ENCODE measurements at regions not wholly inside any gene's neighbourhood (a gene's known extent, or its start where the extent isn't known, plus 50 kb on each side); places are given as distances from the start of the nearest gene placed in this dataset.

DNA sequence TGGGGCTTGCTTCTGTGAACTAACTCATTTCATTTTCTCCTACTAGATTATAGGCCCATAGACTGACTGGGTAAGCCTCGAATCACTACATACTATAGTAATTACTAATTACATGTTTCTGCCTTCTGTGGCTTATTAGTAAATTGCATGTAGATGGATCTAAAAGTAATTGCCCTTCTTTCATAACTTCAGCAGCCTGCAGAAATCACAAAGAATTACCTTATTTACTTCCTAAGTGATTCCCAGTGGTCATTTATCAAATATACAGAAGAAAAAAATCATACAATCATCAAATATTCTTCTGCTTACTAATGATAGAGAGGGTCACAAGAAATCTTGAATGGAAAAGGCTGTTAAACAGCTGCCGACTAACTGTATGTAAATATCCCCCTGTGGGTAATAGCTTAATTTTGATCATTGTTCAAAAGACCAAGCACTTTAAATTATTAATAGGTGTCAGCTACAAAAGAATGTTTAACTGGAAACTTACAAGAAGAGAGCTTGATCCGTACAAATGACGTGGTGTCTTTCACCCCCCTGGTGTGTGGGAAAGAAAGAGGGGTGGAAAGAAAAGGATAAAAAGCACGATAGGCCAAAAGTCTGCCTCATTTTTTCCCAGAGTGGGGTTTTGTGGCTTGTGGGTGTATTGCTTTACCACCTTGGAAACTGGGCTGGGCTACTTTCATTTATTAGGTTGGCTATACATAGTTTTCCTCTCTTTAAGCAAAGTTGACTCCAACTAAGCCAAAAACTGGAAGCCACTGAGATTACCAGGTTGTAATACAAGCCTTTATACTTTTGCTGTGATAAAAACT, 361.8 kb upstream of the ZMIZ1 start:
- no peaks in the 10 kb centered on the region for H3K9me3 ChIP-seq (ENCODE audit: control insufficient read depth, insufficient read depth, low read length)
- peaks cover 15% of the 10 kb centered on the region for H3K27me3 ChIP-seq (ENCODE audit: control insufficient read depth, insufficient read depth, low read length)
- CTCF ChIA-PET = no interaction called here
- H3K4me3 ChIP-seq (ENCODE audit: low read depth, low read length) = no peak overlapping the region
- POLR2A ChIA-PET = interaction anchor here (0.6 kb wide), 1 partner anchor 11 kb away, joined by 3 read pairs; no protein-coding TSS in a partner anchor
- TF ChIP-seq, protein P1, sequence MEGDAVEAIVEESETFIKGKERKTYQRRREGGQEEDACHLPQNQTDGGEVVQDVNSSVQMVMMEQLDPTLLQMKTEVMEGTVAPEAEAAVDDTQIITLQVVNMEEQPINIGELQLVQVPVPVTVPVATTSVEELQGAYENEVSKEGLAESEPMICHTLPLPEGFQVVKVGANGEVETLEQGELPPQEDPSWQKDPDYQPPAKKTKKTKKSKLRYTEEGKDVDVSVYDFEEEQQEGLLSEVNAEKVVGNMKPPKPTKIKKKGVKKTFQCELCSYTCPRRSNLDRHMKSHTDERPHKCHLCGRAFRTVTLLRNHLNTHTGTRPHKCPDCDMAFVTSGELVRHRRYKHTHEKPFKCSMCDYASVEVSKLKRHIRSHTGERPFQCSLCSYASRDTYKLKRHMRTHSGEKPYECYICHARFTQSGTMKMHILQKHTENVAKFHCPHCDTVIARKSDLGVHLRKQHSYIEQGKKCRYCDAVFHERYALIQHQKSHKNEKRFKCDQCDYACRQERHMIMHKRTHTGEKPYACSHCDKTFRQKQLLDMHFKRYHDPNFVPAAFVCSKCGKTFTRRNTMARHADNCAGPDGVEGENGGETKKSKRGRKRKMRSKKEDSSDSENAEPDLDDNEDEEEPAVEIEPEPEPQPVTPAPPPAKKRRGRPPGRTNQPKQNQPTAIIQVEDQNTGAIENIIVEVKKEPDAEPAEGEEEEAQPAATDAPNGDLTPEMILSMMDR (IDR thresholded peaks at IDR 0.05; ENCODE audit: low read depth, low read length) = no peak
- no peak overlapping the region for H3K27ac ChIP-seq (ENCODE audit: low read depth, low read length)
- no peak for DNase-seq (ENCODE audit: low read depth, low spot score)

DNA sequence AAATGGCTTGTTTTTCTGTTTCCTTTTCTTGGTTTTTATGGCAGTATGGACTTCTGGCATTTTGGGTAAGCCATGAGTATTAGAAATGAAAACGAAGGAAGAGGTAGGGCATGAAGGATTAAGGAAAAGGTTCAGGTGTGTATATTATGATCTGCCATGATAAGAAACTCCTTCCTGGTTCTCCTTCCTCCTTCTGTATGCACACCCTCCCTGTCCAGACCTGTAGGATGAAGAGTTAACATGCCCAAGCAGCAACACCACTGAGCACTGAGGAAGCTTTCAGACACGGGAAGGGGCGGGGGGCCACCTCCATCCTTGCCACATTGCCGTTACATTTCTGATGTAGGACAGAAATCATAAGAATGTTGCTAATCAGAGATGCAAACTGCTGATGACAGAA, 361.0 kb upstream of the ZMIZ1 start:
- Histone ChIP-seq H3K27ac (ENCODE audit: low read depth, low read length) (no peak overlapping the region), H3K9me3 (ENCODE audit: control insufficient read depth, insufficient read depth, low read length) (no peaks in the 10 kb centered on the region), H3K4me3 (ENCODE audit: low read depth, low read length) (no peak overlapping the region), H3K27me3 (ENCODE audit: control insufficient read depth, insufficient read depth, low read length) (peaks cover 15% of the 10 kb centered on the region)
- DNase-seq (ENCODE audit: low read depth, low spot score) = no peak
- TF ChIP-seq, protein P1 (IDR thresholded peaks at IDR 0.05; ENCODE audit: low read depth, low read length) = no peak
- ChIA-PET POLR2A (no interaction called here), CTCF (no interaction called here)

DNA sequence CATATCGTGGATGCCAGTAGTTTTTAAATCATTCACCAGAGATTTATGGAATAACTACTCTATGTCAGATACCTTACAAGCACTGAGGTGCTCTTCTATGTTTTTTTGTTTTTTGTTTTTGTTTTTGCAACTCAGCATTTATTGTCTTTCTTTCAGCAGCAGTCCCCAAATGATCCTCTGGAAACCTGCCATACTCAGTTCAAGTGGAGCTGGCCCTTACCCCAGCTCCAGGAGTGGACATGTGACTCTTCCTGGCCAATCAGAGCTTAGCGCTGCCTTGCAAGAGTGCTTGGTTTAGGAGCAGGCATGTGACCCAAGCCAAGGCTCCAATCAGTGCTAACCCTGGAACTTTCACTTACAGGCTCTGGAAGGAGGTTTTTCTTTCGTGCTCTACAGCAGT, 356.6 kb upstream of the ZMIZ1 start:
- Histone ChIP-seq H3K27me3 (ENCODE audit: control insufficient read depth, insufficient read depth, low read length) (peaks cover 15% of the 10 kb centered on the region), H3K9me3 (ENCODE audit: control insufficient read depth, insufficient read depth, low read length) (no peaks in the 10 kb centered on the region), H3K4me3 (ENCODE audit: low read depth, low read length) (no peak overlapping the region), H3K27ac (ENCODE audit: low read depth, low read length) (no peak overlapping the region)
- no peak for DNase-seq (ENCODE audit: low read depth, low spot score)
- TF ChIP-seq, protein P1 (IDR thresholded peaks at IDR 0.05; ENCODE audit: low read depth, low read length) = no peak
- CTCF ChIA-PET = no interaction called here
- POLR2A ChIA-PET = no interaction called here

DNA sequence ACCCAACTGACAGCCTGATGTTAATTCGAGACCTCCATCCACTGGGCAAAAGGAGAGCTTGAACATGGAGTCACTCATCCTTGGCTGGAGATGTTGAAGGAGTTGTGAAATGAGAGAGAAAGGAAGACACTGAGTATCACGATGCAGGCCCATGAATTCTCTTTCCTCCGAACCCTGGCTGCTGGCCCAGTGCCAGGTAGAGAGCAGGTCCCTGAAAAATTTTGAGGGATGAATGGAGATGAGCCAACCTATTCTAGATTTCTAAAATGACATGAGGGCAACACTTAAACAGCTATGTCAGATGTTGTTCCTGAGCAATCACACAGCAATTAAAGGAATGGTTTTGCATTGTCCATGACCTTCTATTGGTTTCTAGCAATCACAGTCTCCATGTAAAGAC, 355.1 kb upstream of the ZMIZ1 start:
- Histone ChIP-seq H3K27ac (ENCODE audit: low read depth, low read length) (no peak overlapping the region), H3K4me3 (ENCODE audit: low read depth, low read length) (no peak overlapping the region), H3K9me3 (ENCODE audit: control insufficient read depth, insufficient read depth, low read length) (no peaks in the 10 kb centered on the region), H3K27me3 (ENCODE audit: control insufficient read depth, insufficient read depth, low read length) (peaks cover 15% of the 10 kb centered on the region)
- no peak for DNase-seq (ENCODE audit: low read depth, low spot score)
- ChIA-PET POLR2A (no interaction called here), CTCF (no interaction called here)
- TF ChIP-seq, protein P1 (IDR thresholded peaks at IDR 0.05; ENCODE audit: low read depth, low read length) = no peak

- ChIA-PET CTCF (no interaction called here), POLR2A (no interaction called here)
- DNase-seq (ENCODE audit: low read depth, low spot score) = no peak
- Histone ChIP-seq H3K27me3 (ENCODE audit: control insufficient read depth, insufficient read depth, low read length) (peaks cover 14% of the 10 kb centered on the region), H3K9me3 (ENCODE audit: control insufficient read depth, insufficient read depth, low read length) (no peaks in the 10 kb centered on the region), H3K27ac (ENCODE audit: low read depth, low read length) (no peak overlapping the region), H3K4me3 (ENCODE audit: low read depth, low read length) (no peak overlapping the region)
- TF ChIP-seq, protein P1 (IDR thresholded peaks at IDR 0.05; ENCODE audit: low read depth, low read length) = no peak
Measured at GRCh38 chr10:78714225-78714624, 354.5 kb upstream of the ZMIZ1 start.
